ENCODE measurements at regions not wholly inside any gene's neighbourhood (a gene's known extent, or its start where the extent isn't known, plus 50 kb on each side); places are given as distances from the start of the nearest gene placed in this dataset.

DNA sequence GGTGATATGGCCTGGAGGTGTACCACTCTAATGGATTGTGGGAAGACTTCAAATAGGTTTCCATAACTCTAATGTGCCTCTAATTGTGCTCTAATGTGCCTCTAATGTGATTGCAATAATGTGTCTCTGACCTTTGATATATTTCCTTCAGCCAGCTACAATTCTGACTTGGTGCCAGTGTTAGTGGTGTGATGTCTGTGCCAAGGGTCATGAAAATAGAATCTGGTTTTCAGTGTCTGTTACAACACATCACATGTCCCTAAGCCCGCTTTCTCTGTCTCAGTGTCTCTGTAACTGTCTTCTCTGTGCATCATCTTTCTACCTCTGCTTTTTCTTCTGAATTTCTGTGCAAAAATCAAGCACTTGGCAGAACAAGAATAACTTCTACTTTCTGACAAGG is 77.2 kb upstream of the ECI2 start:
- no TSS peak for BruUV-seq (replicated peaks)

DNA sequence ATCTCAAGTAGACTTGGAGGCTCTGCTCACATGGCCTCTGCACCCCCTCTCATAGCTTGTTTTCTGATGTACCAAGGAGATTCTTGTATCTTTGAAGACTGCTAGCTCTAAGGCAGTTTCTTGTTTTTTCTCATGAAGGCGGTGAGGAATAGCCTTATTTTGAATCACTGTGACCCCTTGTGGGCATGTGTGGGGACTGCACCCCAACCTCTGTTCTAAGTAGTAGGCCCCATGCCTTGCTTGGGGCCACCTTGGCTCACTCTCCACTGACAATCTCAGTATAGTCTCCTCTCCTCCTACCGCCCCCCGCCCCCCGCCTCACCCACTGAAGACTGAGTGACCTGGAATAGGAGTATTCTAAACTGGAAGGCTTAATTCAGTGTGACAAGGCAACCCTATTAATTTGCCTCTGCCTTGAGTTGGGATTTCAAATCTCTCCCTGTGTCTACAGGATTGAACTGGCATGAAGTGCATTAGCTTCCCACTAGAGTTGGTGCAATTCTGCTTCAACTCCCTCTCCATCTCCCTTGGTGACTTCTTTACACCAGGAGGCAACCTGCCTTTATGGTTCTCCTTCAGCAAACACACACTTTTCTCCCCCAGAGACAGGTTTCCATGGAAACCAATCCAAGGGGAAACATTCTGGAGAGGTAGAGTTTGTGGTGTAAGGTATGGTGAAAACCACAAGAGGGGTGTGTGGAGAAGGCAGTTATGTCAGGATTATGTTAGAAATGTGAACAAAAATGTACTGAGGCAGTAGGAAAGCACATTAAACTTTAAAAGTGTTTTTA is 75.4 kb upstream of the ECI2 start:
- no peak for TF ChIP-seq EZH2phosphoT487 (IDR thresholded peaks at IDR 0.05; ENCODE audit: borderline replicate concordance, low read depth, low read length)
- TF ChIP-seq, protein P1, sequence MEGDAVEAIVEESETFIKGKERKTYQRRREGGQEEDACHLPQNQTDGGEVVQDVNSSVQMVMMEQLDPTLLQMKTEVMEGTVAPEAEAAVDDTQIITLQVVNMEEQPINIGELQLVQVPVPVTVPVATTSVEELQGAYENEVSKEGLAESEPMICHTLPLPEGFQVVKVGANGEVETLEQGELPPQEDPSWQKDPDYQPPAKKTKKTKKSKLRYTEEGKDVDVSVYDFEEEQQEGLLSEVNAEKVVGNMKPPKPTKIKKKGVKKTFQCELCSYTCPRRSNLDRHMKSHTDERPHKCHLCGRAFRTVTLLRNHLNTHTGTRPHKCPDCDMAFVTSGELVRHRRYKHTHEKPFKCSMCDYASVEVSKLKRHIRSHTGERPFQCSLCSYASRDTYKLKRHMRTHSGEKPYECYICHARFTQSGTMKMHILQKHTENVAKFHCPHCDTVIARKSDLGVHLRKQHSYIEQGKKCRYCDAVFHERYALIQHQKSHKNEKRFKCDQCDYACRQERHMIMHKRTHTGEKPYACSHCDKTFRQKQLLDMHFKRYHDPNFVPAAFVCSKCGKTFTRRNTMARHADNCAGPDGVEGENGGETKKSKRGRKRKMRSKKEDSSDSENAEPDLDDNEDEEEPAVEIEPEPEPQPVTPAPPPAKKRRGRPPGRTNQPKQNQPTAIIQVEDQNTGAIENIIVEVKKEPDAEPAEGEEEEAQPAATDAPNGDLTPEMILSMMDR (conservative IDR thresholded peaks at IDR 0.05; ENCODE audit: low read length): peak; percentile 81
- CTCF ChIA-PET (ENCODE audit: unreplicated experiment): no interaction called here
- H3K79me2 ChIP-seq (ENCODE audit: insufficient read depth, low read depth, low read length): no peaks in the 10 kb centered on the region
- H3K4me2 ChIP-seq (ENCODE audit: low read length): no peak overlapping the region
- no peak overlapping the region for H3K27ac ChIP-seq (ENCODE audit: low read depth, low read length, poor library complexity, severe bottlenecking)
- no peaks in the 10 kb centered on the region for H3K9me2 ChIP-seq (ENCODE audit: insufficient read depth, low read length)
- DNase-seq (ENCODE audit: low spot score): peak; percentile 64
- no peaks in the 10 kb centered on the region for H3K36me3 ChIP-seq (ENCODE audit: insufficient read depth, low read length)
- H3K9me3 ChIP-seq (ENCODE audit: low read length): peaks cover 5% of the 10 kb centered on the region; the same call in 1 of the 2 replicates
- intact Hi-C loops (cut with micrococcal nuclease; ENCODE audit: unreplicated experiment): loop anchor here (1.0 kb wide), 1 partner anchor 469 kb away; no protein-coding TSS in a partner anchor
- H2AFZ ChIP-seq (ENCODE audit: low read length): no peak overlapping the region; the same call in 1 of the 2 replicates
- no peak overlapping the region for H3K4me3 ChIP-seq (ENCODE audit: low read depth, low read length, poor library complexity, severe bottlenecking)
- peaks cover 8% of the 10 kb centered on the region for H3K4me1 ChIP-seq (ENCODE audit: insufficient read depth, low read length, poor library complexity, severe bottlenecking)
- no TSS peak for BruUV-seq (replicated peaks)
- no peaks in the 10 kb centered on the region for H4K20me1 ChIP-seq (ENCODE audit: insufficient read depth, low read length)
- POLR2A ChIA-PET: interaction anchor here (0.7 to 1.2 kb wide), 4 partner anchors 70 to 465 kb away, joined by 3 to 5 read pairs (median 4); no protein-coding TSS in a partner anchor

More for the DNA sequence above, 77.2 kb upstream of the ECI2 start:
- no peak for TF ChIP-seq EZH2phosphoT487 (IDR thresholded peaks at IDR 0.05; ENCODE audit: borderline replicate concordance, low read depth, low read length)
- TF ChIP-seq, protein P1 (conservative IDR thresholded peaks at IDR 0.05; ENCODE audit: low read length): no peak
- Histone ChIP-seq H3K36me3 (ENCODE audit: insufficient read depth, low read length) (no peaks in the 10 kb centered on the region), H3K4me2 (ENCODE audit: low read length) (no peak overlapping the region), H3K9me2 (ENCODE audit: insufficient read depth, low read length) (no peaks in the 10 kb centered on the region), H2AFZ (ENCODE audit: low read length) (no peak overlapping the region), H3K4me3 (ENCODE audit: low read depth, low read length, poor library complexity, severe bottlenecking) (no peak overlapping the region), H4K20me1 (ENCODE audit: insufficient read depth, low read length) (no peaks in the 10 kb centered on the region), H3K9me3 (ENCODE audit: low read length) (peaks cover 5% of the 10 kb centered on the region; the same call in 1 of the 2 replicates), H3K4me1 (ENCODE audit: insufficient read depth, low read length, poor library complexity, severe bottlenecking) (peaks cover 8% of the 10 kb centered on the region), H3K27ac (ENCODE audit: low read depth, low read length, poor library complexity, severe bottlenecking) (no peak overlapping the region), H3K79me2 (ENCODE audit: insufficient read depth, low read depth, low read length) (no peaks in the 10 kb centered on the region)
- no peak for DNase-seq (ENCODE audit: low spot score)
- CTCF ChIA-PET (ENCODE audit: unreplicated experiment): no interaction called here
- intact Hi-C loops (cut with micrococcal nuclease; ENCODE audit: unreplicated experiment): no loop called here
- POLR2A ChIA-PET: no interaction called here

GRCh38 chr6:4209196-4209595 is 73.8 kb upstream of the ECI2 start:
- H3K27ac ChIP-seq (ENCODE audit: low read depth, low read length, poor library complexity, severe bottlenecking): no peak overlapping the region
- BruUV-seq (replicated peaks): no TSS peak
- H3K79me2 ChIP-seq (ENCODE audit: insufficient read depth, low read depth, low read length): no peaks in the 10 kb centered on the region
- TF ChIP-seq, protein P1 (conservative IDR thresholded peaks at IDR 0.05; ENCODE audit: low read length): no peak
- no peak for TF ChIP-seq EZH2phosphoT487 (IDR thresholded peaks at IDR 0.05; ENCODE audit: borderline replicate concordance, low read depth, low read length)
- no peaks in the 10 kb centered on the region for H3K36me3 ChIP-seq (ENCODE audit: insufficient read depth, low read length)
- 0 out of 2 replicates have a peak overlapping the region, but pooled peaks have one; percentile 41 for H2AFZ ChIP-seq (ENCODE audit: low read length)
- peaks cover 5% of the 10 kb centered on the region; the same call in 1 of the 2 replicates for H3K9me3 ChIP-seq (ENCODE audit: low read length)
- H3K9me2 ChIP-seq (ENCODE audit: insufficient read depth, low read length): no peaks in the 10 kb centered on the region
- H3K4me2 ChIP-seq (ENCODE audit: low read length): peak overlapping the region; percentile 25; the same call in 1 of the 2 replicates
- no peaks in the 10 kb centered on the region for H4K20me1 ChIP-seq (ENCODE audit: insufficient read depth, low read length)
- H3K4me3 ChIP-seq (ENCODE audit: low read depth, low read length, poor library complexity, severe bottlenecking): no peak overlapping the region
- ChIA-PET POLR2A (interaction anchor here (0.6 kb wide), 1 partner anchor 225 kb away, joined by 4 read pairs; no protein-coding TSS in a partner anchor), CTCF (ENCODE audit: unreplicated experiment) (no interaction called here)
- peak; percentile 29 for DNase-seq (ENCODE audit: low spot score)
- H3K4me1 ChIP-seq (ENCODE audit: insufficient read depth, low read length, poor library complexity, severe bottlenecking): peaks cover 8% of the 10 kb centered on the region
- intact Hi-C loops (cut with micrococcal nuclease; ENCODE audit: unreplicated experiment): no loop called here
